SK-N-SH (cell line): ENCODE measurements at regions not wholly inside any gene's neighbourhood (a gene's known extent, or its start where the extent isn't known, plus 50 kb on each side); places are given as distances from the start of the nearest gene placed in this dataset.

Source experiments
- CTCF ChIA-PET: fragments of 300-600, 350-600 bp; formaldehyde crosslinking; extraction: SDS; loops from one replicate; lab custom pipeline; 2021; lab: Yijun Ruan, JAX
- POLR2A ChIA-PET: fragments of 350-600 bp; sonication (Branson Sonifier 250); formaldehyde crosslinking; extraction: SDS; loops from one replicate; lab custom pipeline; 2020; ENCODE audit warnings: antibody characterized with exemption, inconsistent platforms; lab: Yijun Ruan, JAX
- DNase-seq: peaks from one replicate; pipeline ENCODE4 v3.0.0; 2012
- H2AFZ ChIP-seq: fragments of 200-600 bp; sonication (generic); 2 replicates; pipeline ENCODE4 v1.8.1; 2016; ENCODE audit warnings: antibody characterized with exemption, mild to moderate bottlenecking, low read depth
- H3F3A ChIP-seq: fragments of 200-600 bp; sonication (generic); replicated peaks from 2 replicates; pipeline ENCODE3; 2016; ENCODE audit warnings: antibody characterized with exemption, mild to moderate bottlenecking; ENCODE audit not compliant: insufficient read depth
- H3K27ac ChIP-seq, 2 experiments: fragments of 200-500 bp in 1 of 2; fragments of 200-600 bp in 1 of 2; sonication (Bioruptor generic) in 1 of 2; sonication (generic), shearing (Covaris generic) in 1 of 2; 2 replicates each; pipeline versions ENCODE4 v1.5.1 to v1.6.1; 2014 to 2016; ENCODE audit warnings: low read depth in 2 of 2, inconsistent platforms in 1 of 2, low read length in 1 of 2, mild to moderate bottlenecking in 1 of 2, mixed read lengths in 1 of 2
- H3K27me3 ChIP-seq: fragments of 200-600 bp; sonication (generic), shearing (Covaris generic); 2 replicates; pipeline ENCODE4 v1.6.1; 2016; ENCODE audit warnings: mixed run types; ENCODE audit not compliant: insufficient read depth
- H3K36me3 ChIP-seq, 2 experiments: fragments of 200-500 bp in 1 of 2; fragments of 200-600 bp in 1 of 2; sonication (Bioruptor generic) in 1 of 2; sonication (generic) in 1 of 2; replicated peaks in 1 of 2; 2 replicates each; pipeline versions ENCODE3 to v1.5.1; 2014 to 2016; ENCODE audit warnings: low read length in 1 of 2, mild to moderate bottlenecking in 1 of 2; ENCODE audit not compliant: insufficient read depth in 2 of 2, control insufficient read depth in 1 of 2
- H3K4me1 ChIP-seq, 2 experiments: fragments of 200-500 bp in 1 of 2; fragments of 200-600 bp in 1 of 2; sonication (Bioruptor generic) in 1 of 2; sonication (generic), shearing (Covaris generic) in 1 of 2; 2 replicates each; pipeline versions ENCODE4 v1.5.1 to v1.6.1; 2014 to 2016; ENCODE audit warnings: low read depth in 1 of 2, low read length in 1 of 2, mixed run types in 1 of 2; ENCODE audit not compliant: insufficient read depth in 2 of 2, control insufficient read depth in 1 of 2
- H3K4me2 ChIP-seq: fragments of 200-600 bp; sonication (generic), shearing (Covaris generic); 2 replicates; pipeline ENCODE4 v1.6.1; 2017; ENCODE audit warnings: mixed run types
- H3K4me3 ChIP-seq, 2 experiments: fragments of 200-500 bp in 1 of 2; fragments of 200-600 bp in 1 of 2; sonication (Bioruptor generic) in 1 of 2; sonication (generic), shearing (Covaris generic) in 1 of 2; 2 replicates each; pipeline versions ENCODE4 v1.5.1 to v1.8.1; 2014 to 2016; ENCODE audit warnings: low read depth in 2 of 2, inconsistent platforms in 1 of 2, low read length in 1 of 2, mild to moderate bottlenecking in 1 of 2, mixed read lengths in 1 of 2, moderate library complexity in 1 of 2
- H3K79me2 ChIP-seq: fragments of 200-600 bp; sonication (generic); 2 replicates; pipeline ENCODE4 v1.8.1; 2017; ENCODE audit warnings: mild to moderate bottlenecking; ENCODE audit not compliant: insufficient read depth
- H3K9ac ChIP-seq: fragments of 200-600 bp; sonication (generic); 2 replicates; pipeline ENCODE4 v1.6.1; 2017; ENCODE audit warnings: mixed run types
- H3K9me2 ChIP-seq: fragments of 200-600 bp; sonication (generic); 2 replicates; pipeline ENCODE4 v1.6.1; 2017; ENCODE audit warnings: mixed run types
- H3K9me3 ChIP-seq: fragments of 200-600 bp; sonication (generic); 2 replicates; pipeline ENCODE4 v1.6.1; 2017; ENCODE audit warnings: mixed run types, mild to moderate bottlenecking, moderate library complexity
- H4K20me1 ChIP-seq: fragments of 200-600 bp; sonication (generic); 2 replicates; pipeline ENCODE4 v1.6.1; 2017; ENCODE audit warnings: mild to moderate bottlenecking, mixed run types; ENCODE audit not compliant: insufficient read depth
- CHD2 ChIP-seq: fragments of 150-350 bp; IDR thresholded peaks from 2 replicates; pipeline ENCODE4 v1.6.1; 2018; ENCODE audit warnings: low read length; ENCODE audit not compliant: partially characterized antibody
- ELF1 ChIP-seq: IDR thresholded peaks from 2 replicates; pipeline ENCODE4 v1.4.0; 2012
- FOSL2 ChIP-seq: IDR thresholded peaks from 2 replicates; pipeline ENCODE4 v1.4.0; 2012; ENCODE audit warnings: low read depth, mild to moderate bottlenecking, moderate library complexity, borderline replicate concordance
- FOXJ3 ChIP-seq: sonication (generic); formaldehyde crosslinking; IDR thresholded peaks from 2 replicates; pipeline ENCODE4 v1.5.1; 2020; ENCODE audit warnings: mild to moderate bottlenecking, missing genetic modification reagents
- FOXM1 ChIP-seq: IDR thresholded peaks from 2 replicates; pipeline ENCODE4 v1.4.0; 2012; ENCODE audit warnings: low read depth, mild to moderate bottlenecking
- GABPA ChIP-seq: IDR thresholded peaks from 2 replicates; pipeline ENCODE4 v1.4.0; 2012; ENCODE audit warnings: low read depth, mild to moderate bottlenecking
- JUND ChIP-seq: IDR thresholded peaks from 2 replicates; pipeline ENCODE4 v1.4.0; 2012
- NRF1 ChIP-seq: IDR thresholded peaks from 2 replicates; pipeline ENCODE4 v1.6.1; 2012; ENCODE audit warnings: low read depth, mild to moderate bottlenecking, low read length
- RAD21 ChIP-seq: IDR thresholded peaks from 2 replicates; pipeline ENCODE4 v1.6.1; 2012; ENCODE audit warnings: mild to moderate bottlenecking, low read length
- RCOR1 ChIP-seq: fragments of 150-350 bp; IDR thresholded peaks from 2 replicates; pipeline ENCODE4 v1.6.1; 2017; ENCODE audit warnings: antibody characterized with exemption, low read length
- RFX5 ChIP-seq: IDR thresholded peaks from 2 replicates; pipeline ENCODE4 v1.6.1; 2012; ENCODE audit warnings: mild to moderate bottlenecking, improper control_type of control experiment, low read length
- RXRA ChIP-seq: IDR thresholded peaks from 2 replicates; pipeline ENCODE4 v1.4.0; 2012; ENCODE audit warnings: low read depth, mild to moderate bottlenecking, borderline replicate concordance
- SIN3A ChIP-seq: IDR thresholded peaks from 2 replicates; pipeline ENCODE4 v1.6.1; 2012; ENCODE audit warnings: low read depth, mild to moderate bottlenecking, low read length, moderate library complexity, borderline replicate concordance
- SMC3 ChIP-seq: IDR thresholded peaks from 2 replicates; pipeline ENCODE4 v1.6.1; 2012; ENCODE audit warnings: low read depth, low read length, improper control_type of control experiment
- TAF1 ChIP-seq: IDR thresholded peaks from 2 replicates; pipeline ENCODE4 v1.6.1; 2012; ENCODE audit warnings: low read depth, mild to moderate bottlenecking, low read length, moderate library complexity, borderline replicate concordance
- TEAD4 ChIP-seq: IDR thresholded peaks from 2 replicates; pipeline ENCODE4 v1.4.0; 2012; ENCODE audit warnings: mild to moderate bottlenecking, borderline replicate concordance; ENCODE audit not compliant: insufficient read depth
- WGBS: methylation state at CpG from one replicate; pipeline ENCODE4 v1.1.6; 2017; ENCODE audit warnings: low lambda C conversion rate; 5-methylcytosine and 5-hydroxymethylcytosine counted together
- TF ChIP-seq, protein P1 (sequence below): IDR thresholded peaks from 2 replicates; pipeline ENCODE4 v1.4.0; 2012; ENCODE audit warnings: low read depth
- TF ChIP-seq, protein P2 (sequence below): fragments of 200-600 bp; sonication (generic); IDR thresholded peaks from 2 replicates; pipeline ENCODE4 v1.6.1; 2017; ENCODE audit warnings: antibody characterized with exemption, mild to moderate bottlenecking, moderate library complexity
- TF ChIP-seq, protein P3 (sequence below): IDR thresholded peaks from 2 replicates; pipeline ENCODE4 v1.4.0; 2012; ENCODE audit warnings: low read depth, borderline replicate concordance
- TF ChIP-seq, protein P4 (sequence below): IDR thresholded peaks from 2 replicates; pipeline ENCODE4 v1.6.1; 2012; ENCODE audit warnings: mild to moderate bottlenecking, low read depth, low read length, moderate library complexity

DNA sequence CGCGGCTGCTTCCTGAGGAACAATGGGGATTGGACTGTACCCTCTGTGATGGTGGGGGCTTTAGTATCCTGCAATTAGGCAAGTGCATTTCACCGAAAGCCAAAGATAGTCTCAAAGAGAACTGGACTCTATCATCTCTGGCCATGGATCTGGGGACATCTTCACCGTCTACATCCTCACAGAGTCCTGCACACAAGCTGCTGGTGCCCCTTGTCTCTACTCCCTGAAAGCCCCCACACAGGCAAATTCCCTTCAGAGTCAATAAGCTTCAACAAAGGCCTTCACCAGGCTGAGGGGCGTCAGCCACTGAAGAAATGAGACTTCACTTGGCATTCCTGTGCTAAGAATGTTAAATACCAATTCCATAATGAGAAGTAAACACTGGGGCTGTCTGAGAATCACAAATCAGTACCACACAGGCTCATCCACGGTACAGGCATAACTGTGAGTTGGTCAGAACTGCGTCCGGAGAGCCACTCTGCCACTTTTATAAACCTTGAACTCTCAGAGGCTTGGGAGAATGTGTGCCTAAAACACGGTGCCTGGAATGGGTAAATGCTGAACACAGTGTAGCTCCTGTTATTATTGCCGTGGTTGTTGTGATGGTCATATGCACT is 432.7 kb downstream of the ZNF521 start:
- 65% methylated on average over 7 of the region's 10 CpGs for WGBS
- no peaks in the 10 kb centered on the region for H3K9me2 ChIP-seq
- ChIA-PET POLR2A (no interaction called here), CTCF (interaction anchor here (0.8 to 1.2 kb wide), 3 partner anchors 10 to 42 kb away, joined by 3 read pairs; no protein-coding TSS in a partner anchor)
- H3K27me3 ChIP-seq: peaks cover 9% of the 10 kb centered on the region
- H2AFZ ChIP-seq: no peak overlapping the region
- TF ChIP-seq JUND: no peak
- TF ChIP-seq, protein P1, sequence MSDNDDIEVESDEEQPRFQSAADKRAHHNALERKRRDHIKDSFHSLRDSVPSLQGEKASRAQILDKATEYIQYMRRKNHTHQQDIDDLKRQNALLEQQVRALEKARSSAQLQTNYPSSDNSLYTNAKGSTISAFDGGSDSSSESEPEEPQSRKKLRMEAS: no peak
- TF ChIP-seq ELF1: no peak
- no peak for TF ChIP-seq CHD2
- TF ChIP-seq, protein P2, sequence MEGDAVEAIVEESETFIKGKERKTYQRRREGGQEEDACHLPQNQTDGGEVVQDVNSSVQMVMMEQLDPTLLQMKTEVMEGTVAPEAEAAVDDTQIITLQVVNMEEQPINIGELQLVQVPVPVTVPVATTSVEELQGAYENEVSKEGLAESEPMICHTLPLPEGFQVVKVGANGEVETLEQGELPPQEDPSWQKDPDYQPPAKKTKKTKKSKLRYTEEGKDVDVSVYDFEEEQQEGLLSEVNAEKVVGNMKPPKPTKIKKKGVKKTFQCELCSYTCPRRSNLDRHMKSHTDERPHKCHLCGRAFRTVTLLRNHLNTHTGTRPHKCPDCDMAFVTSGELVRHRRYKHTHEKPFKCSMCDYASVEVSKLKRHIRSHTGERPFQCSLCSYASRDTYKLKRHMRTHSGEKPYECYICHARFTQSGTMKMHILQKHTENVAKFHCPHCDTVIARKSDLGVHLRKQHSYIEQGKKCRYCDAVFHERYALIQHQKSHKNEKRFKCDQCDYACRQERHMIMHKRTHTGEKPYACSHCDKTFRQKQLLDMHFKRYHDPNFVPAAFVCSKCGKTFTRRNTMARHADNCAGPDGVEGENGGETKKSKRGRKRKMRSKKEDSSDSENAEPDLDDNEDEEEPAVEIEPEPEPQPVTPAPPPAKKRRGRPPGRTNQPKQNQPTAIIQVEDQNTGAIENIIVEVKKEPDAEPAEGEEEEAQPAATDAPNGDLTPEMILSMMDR: no peak
- no peak for DNase-seq
- H3K36me3 ChIP-seq: no peaks in the 10 kb centered on the region
- no peaks in the 10 kb centered on the region for H4K20me1 ChIP-seq
- no peaks in the 10 kb centered on the region for H3K9me3 ChIP-seq
- H3K4me3 ChIP-seq: no peak overlapping the region
- no peaks in the 10 kb centered on the region for H3F3A ChIP-seq
- no peak overlapping the region for H3K27ac ChIP-seq
- H3K9ac ChIP-seq: no peak overlapping the region
- H3K4me2 ChIP-seq: no peak overlapping the region
- H3K4me1 ChIP-seq: peaks cover 0 to 5% of the 10 kb centered on the region in 2 experiments; a peak in 1 of 4 replicates
- no peaks in the 10 kb centered on the region for H3K79me2 ChIP-seq

DNA sequence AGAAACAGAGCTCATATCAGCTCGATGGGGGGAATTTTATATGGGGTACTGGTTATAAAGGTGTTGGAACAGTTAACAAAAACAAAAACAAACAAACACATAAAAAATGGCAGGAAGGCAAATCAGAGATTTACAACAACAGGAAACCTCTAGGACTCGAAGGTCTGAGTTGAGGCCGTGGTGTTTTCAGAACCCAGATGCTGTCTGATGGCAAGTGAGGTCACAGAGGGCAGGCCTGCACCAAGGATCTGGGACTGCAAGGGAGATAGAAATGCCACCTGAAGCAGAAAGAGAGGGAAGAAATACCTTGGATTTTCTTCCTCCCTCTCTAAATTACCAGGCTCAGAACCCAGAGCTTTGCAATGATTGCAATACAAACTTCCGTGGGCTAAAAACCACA is 429.5 kb downstream of the ZNF521 start:
- WGBS: 46% methylated on average over 4 of the region's 4 CpGs

More for the DNA sequence above, 429.5 kb downstream of the ZNF521 start:
- TF ChIP-seq RFX5: no peak
- no peak for TF ChIP-seq TEAD4
- TF ChIP-seq FOXJ3: no peak
- no peak for TF ChIP-seq GABPA
- TF ChIP-seq FOXM1: no peak
- no peak for TF ChIP-seq RAD21
- no peak for TF ChIP-seq NRF1
- TF ChIP-seq RCOR1: no peak
- TF ChIP-seq RXRA: no peak
- TF ChIP-seq ELF1: no peak
- no peak for TF ChIP-seq SIN3A
- TF ChIP-seq, protein P3, sequence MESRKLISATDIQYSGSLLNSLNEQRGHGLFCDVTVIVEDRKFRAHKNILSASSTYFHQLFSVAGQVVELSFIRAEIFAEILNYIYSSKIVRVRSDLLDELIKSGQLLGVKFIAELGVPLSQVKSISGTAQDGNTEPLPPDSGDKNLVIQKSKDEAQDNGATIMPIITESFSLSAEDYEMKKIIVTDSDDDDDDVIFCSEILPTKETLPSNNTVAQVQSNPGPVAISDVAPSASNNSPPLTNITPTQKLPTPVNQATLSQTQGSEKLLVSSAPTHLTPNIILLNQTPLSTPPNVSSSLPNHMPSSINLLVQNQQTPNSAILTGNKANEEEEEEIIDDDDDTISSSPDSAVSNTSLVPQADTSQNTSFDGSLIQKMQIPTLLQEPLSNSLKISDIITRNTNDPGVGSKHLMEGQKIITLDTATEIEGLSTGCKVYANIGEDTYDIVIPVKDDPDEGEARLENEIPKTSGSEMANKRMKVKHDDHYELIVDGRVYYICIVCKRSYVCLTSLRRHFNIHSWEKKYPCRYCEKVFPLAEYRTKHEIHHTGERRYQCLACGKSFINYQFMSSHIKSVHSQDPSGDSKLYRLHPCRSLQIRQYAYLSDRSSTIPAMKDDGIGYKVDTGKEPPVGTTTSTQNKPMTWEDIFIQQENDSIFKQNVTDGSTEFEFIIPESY: no peak
- no peak for TF ChIP-seq CHD2
- TF ChIP-seq, protein P4, sequence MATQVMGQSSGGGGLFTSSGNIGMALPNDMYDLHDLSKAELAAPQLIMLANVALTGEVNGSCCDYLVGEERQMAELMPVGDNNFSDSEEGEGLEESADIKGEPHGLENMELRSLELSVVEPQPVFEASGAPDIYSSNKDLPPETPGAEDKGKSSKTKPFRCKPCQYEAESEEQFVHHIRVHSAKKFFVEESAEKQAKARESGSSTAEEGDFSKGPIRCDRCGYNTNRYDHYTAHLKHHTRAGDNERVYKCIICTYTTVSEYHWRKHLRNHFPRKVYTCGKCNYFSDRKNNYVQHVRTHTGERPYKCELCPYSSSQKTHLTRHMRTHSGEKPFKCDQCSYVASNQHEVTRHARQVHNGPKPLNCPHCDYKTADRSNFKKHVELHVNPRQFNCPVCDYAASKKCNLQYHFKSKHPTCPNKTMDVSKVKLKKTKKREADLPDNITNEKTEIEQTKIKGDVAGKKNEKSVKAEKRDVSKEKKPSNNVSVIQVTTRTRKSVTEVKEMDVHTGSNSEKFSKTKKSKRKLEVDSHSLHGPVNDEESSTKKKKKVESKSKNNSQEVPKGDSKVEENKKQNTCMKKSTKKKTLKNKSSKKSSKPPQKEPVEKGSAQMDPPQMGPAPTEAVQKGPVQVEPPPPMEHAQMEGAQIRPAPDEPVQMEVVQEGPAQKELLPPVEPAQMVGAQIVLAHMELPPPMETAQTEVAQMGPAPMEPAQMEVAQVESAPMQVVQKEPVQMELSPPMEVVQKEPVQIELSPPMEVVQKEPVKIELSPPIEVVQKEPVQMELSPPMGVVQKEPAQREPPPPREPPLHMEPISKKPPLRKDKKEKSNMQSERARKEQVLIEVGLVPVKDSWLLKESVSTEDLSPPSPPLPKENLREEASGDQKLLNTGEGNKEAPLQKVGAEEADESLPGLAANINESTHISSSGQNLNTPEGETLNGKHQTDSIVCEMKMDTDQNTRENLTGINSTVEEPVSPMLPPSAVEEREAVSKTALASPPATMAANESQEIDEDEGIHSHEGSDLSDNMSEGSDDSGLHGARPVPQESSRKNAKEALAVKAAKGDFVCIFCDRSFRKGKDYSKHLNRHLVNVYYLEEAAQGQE: no peak
- no peak for TF ChIP-seq SMC3
- no peak for TF ChIP-seq FOSL2
- TF ChIP-seq TAF1: no peak
- ChIA-PET POLR2A (no interaction called here), CTCF (no interaction called here)
- DNase-seq: no peak
- Histone ChIP-seq H3K4me3 (no peak overlapping the region), H3K27ac (no peak overlapping the region), H3K4me1 (peaks cover 0 to 5% of the 10 kb centered on the region in 2 experiments; a peak in 1 of 4 replicates), H3F3A (no peaks in the 10 kb centered on the region), H3K36me3 (no peaks in the 10 kb centered on the region), H3K79me2 (no peaks in the 10 kb centered on the region), H3K9ac (no peak overlapping the region), H3K9me3 (no peaks in the 10 kb centered on the region), H3K27me3 (peaks cover 9% of the 10 kb centered on the region), H3K9me2 (no peaks in the 10 kb centered on the region), H3K4me2 (no peak overlapping the region), H4K20me1 (no peaks in the 10 kb centered on the region), H2AFZ (no peak overlapping the region)
